AG09309 (cell line): ENCODE measurements at regions not wholly inside any gene's neighbourhood (a gene's known extent, or its start where the extent isn't known, plus 50 kb on each side); places are given as distances from the start of the nearest gene placed in this dataset.
"Not testable (repeated sequence)": the region's sequence is repeated elsewhere in the genome, so short reads cannot be mapped to it uniquely, and the experiment has no call there.

ENCODE experiments used
- DNase-seq: peaks from one replicate; pipeline ENCODE4 v3.0.0-alpha.2; 2010; ENCODE audit warnings: low read depth
- H3K4me3 ChIP-seq: 2 replicates; pipeline ENCODE4 v1.5.1; 2011; ENCODE audit warnings: mild to moderate bottlenecking, low read depth, low read length, moderate library complexity; ENCODE audit not compliant: control insufficient read depth
- CTCF ChIP-seq: IDR thresholded peaks from 2 replicates; pipeline ENCODE4 v1.5.1; 2011; ENCODE audit warnings: mild to moderate bottlenecking, low read depth, low read length, inconsistent platforms; ENCODE audit not compliant: insufficient read depth, control insufficient read depth; ENCODE audit errors: missing control alignments

- no peak for TF ChIP-seq CTCF
- H3K4me3 ChIP-seq = no peak overlapping the region
- DNase-seq = no peak
Measured at GRCh38 chr5:86688406-86688805, 70.7 kb downstream of the COX7C start.

- no peak for TF ChIP-seq CTCF
- DNase-seq = no peak
- no peak overlapping the region for H3K4me3 ChIP-seq
Measured at GRCh38 chr5:86689103-86689729, 71.5 kb downstream of the COX7C start.

- no peak for TF ChIP-seq CTCF
- no peak for DNase-seq
- H3K4me3 ChIP-seq = no peak overlapping the region
Measured at GRCh38 chr5:86709157-86709881, 91.6 kb downstream of the COX7C start.

- no peak for TF ChIP-seq CTCF
- no peak overlapping the region for H3K4me3 ChIP-seq
- no peak for DNase-seq
Measured at GRCh38 chr5:86716121-86716520, 98.4 kb downstream of the COX7C start.

GRCh38 chr5:86731319-86732117 is 113.8 kb downstream of the COX7C start:
- not testable (repeated sequence) for H3K4me3 ChIP-seq, DNase-seq

- no peak for DNase-seq
- TF ChIP-seq CTCF = no peak
- H3K4me3 ChIP-seq = no peak overlapping the region
Measured at GRCh38 chr5:86735370-86735769, 117.6 kb downstream of the COX7C start.

- no peak overlapping the region for H3K4me3 ChIP-seq
- TF ChIP-seq CTCF = no peak
- no peak for DNase-seq
Measured at GRCh38 chr5:86737579-86737978, 119.8 kb downstream of the COX7C start.
